Dendritic cell treated with granulocyte-macrophage colony-stimulating factor and Interleukin-4, amounts not matched to agents 40 ng/mL and 50 ng/mL, for 4 days (primary cell): ENCODE measurements at regions not wholly inside any gene's neighbourhood (a gene's known extent, or its start where the extent isn't known, plus 50 kb on each side); places are given as distances from the start of the nearest gene placed in this dataset.

Source experiments
- H3K27ac Mint-ChIP-seq: one replicate; pipeline ENCODE4 v1.8.0; 2022; ENCODE audit warnings: mild to moderate bottlenecking, mixed read lengths
- H3K27me3 Mint-ChIP-seq: one replicate; pipeline ENCODE4 v1.8.0; 2022; ENCODE audit warnings: mild to moderate bottlenecking, mixed read lengths
- H3K36me3 Mint-ChIP-seq: one replicate; pipeline ENCODE4 v1.8.0; 2022; ENCODE audit warnings: low read depth, mixed read lengths
- H3K4me1 Mint-ChIP-seq: one replicate; pipeline ENCODE4 v1.8.0; 2022; ENCODE audit warnings: low read depth, mixed read lengths
- H3K4me3 Mint-ChIP-seq: one replicate; pipeline ENCODE4 v1.8.0; 2022; ENCODE audit warnings: mild to moderate bottlenecking, moderate library complexity, mixed read lengths
- H3K9me3 Mint-ChIP-seq: one replicate; pipeline ENCODE4 v1.8.0; 2022; ENCODE audit warnings: mixed read lengths
- intact Hi-C: fragments of 100-400 bp; cut with micrococcal nuclease; formaldehyde crosslinking; loops from one replicate; pipeline ENCODE4 v1.15.0; 2022

DNA sequence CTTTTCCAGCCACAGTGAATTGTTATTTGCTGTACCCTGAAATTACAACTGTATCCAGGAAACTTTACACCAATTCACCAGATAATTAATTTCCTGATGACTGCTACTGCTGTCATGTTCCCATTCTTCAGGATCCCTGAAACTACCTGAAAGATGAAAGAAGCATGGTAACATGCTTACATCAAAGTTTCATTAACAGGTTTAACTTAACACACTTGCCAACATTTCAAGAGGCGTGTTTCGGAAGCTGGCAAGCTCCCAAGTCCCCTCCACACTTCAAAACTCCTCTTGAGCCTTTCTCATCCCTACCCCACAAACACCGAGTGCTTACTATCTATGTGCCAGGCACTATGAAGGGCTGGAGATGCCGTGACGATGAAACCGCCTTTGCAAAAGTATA, 88.6 kb downstream of the MPP7 start:
- Mint-ChIP-seq H3K27ac (no peak overlapping the region), H3K36me3 (peaks cover 8% of the 10 kb centered on the region), H3K9me3 (no peaks in the 10 kb centered on the region), H3K4me1 (peaks cover 7% of the 10 kb centered on the region), H3K27me3 (no peaks in the 10 kb centered on the region), H3K4me3 (no peak overlapping the region)
- intact Hi-C loops, result no loop called here

DNA sequence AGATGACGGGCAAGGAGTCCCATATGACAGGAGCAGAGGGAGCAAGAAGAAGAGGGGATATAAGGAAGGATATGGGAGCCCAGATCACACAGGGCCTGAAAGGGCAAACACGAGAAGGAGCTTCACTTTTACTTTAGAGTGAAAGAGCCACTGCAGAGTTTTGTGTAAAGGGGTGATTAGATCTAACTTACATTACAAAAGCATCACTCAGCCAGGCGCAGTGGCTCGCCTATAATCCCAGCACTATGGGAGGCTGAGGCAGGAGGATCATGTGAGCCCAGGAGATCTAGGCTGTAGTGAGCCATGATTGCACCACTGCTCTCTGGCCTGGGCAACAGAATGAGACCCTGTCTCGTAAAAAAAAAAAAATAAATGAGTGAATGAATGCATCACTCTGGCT, 91.1 kb downstream of the MPP7 start:
- Mint-ChIP-seq H3K36me3 (peaks cover 8% of the 10 kb centered on the region), H3K9me3 (no peaks in the 10 kb centered on the region), H3K4me1 (no peaks in the 10 kb centered on the region), H3K27ac (no peak overlapping the region), H3K27me3 (no peaks in the 10 kb centered on the region), H3K4me3 (no peak overlapping the region)
- intact Hi-C loops, result no loop called here

DNA sequence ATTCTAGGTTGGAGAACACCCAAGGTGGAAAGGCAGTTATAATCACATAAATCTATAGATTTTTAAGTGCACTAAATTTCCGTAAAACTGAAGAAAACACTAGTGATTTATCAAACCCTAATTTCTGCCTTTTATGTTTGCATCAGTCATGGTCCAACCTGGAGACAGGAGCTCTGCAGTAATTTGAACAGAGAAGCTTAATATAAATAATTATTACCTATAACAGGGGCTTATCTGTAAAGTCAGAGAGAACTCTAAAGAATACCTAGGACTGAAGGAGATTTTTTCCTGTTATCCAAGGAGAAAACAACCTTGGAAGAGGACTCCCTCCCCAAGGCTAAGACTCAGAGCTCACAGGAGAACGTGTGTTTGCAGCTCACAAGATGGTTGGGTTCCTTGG, 95.1 kb downstream of the MPP7 start:
- Mint-ChIP-seq H3K36me3 (peaks cover 8% of the 10 kb centered on the region), H3K4me1 (no peaks in the 10 kb centered on the region), H3K27me3 (no peaks in the 10 kb centered on the region), H3K4me3 (no peak overlapping the region), H3K9me3 (peaks cover 6% of the 10 kb centered on the region), H3K27ac (no peak overlapping the region)
- intact Hi-C loops, result no loop called here

DNA sequence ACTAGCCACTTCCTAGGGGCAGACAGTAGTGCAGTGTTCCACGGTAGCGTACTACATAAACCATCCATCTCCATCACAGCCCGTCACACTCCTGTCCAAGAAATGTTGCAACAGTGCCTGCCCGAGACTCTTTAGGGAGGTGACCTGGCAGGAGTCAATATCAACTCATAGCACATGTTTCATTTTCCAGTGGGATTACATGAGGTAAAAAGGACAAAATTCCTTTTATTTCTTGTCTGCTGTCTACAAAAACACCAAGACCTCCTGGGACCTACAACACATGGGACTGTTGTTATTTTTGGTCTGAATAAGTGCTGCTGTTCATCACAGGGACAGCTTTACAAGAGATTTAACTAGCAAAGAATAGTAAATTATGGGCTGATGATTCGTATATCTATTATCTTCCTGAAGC, 99.9 kb downstream of the MPP7 start:
- Mint-ChIP-seq H3K36me3 (no peaks in the 10 kb centered on the region), H3K9me3 (peaks cover 6% of the 10 kb centered on the region), H3K4me3 (no peak overlapping the region), H3K4me1 (no peaks in the 10 kb centered on the region), H3K27ac (no peak overlapping the region), H3K27me3 (no peaks in the 10 kb centered on the region)
- intact Hi-C loops, result no loop called here

DNA sequence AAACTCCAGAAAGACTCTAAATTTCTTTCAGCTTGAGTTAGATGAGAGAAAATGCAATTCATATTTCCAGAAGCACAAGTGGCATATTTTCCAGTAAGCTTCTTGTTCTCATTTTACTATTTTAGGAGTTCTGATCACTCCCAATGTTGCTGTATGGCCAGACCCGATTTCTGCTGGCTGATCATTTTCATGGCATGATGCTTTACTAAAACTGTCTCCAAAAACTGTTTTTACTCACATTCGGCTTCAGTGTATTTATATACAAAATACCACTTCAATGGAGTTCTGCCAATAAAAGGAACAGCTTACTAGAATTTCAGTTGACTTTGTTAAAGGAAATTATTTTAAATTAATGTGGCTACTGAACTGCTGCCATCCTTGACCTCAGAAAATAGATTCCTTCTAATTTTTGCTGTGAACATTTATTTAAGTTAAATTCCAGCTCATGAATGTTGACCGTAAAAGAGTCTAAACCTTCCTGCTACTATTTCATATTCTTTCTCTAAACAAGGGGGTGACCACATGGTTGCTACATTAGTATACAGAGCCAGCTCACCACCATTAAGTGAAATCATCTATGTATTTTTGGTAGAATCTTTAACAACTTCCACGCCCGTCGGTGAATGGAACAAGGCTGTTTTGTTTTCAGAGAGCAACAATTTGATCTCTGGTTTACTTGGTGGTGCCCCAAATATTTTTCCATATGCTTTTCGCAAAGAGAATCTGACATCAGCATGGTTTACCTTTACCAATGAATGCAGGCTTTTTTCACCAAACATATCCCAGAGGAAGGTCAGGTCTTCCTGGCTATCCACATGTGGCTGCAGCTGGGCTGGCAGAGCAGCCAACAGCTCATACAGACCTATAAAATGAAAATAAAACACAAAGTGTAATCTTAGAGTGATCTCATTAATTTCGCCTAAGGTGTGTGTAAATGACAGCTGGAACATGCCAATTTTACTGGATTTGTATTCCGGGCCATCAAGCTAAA, 101.2 kb downstream of the MPP7 start:
- Mint-ChIP-seq H3K36me3 (peaks cover 3% of the 10 kb centered on the region), H3K4me3 (no peak overlapping the region), H3K9me3 (peaks cover 6% of the 10 kb centered on the region), H3K27me3 (no peaks in the 10 kb centered on the region), H3K27ac (no peak overlapping the region), H3K4me1 (no peaks in the 10 kb centered on the region)
- intact Hi-C loops, result no loop called here

DNA sequence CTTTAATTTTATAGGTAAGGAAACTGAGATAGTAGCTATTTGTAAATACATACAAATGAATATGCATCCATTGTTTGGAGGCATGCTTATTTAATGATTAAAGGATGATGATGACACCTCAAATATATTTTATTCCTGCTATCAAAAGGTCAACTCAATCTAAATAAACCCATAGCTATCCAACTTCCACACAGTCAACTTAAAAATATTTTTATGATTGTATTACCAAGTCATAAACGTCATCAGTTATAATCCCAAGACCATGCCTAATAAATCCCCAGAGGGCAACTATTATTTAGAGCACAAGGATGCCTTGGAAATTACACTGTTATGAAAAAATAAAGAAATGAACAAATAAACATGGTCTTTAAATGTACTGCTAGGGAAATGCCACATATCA, 102.1 kb downstream of the MPP7 start:
- intact Hi-C loops, result no loop called here
- peaks cover 4% of the 10 kb centered on the region for H3K36me3 Mint-ChIP-seq
- H3K27me3 Mint-ChIP-seq, result no peaks in the 10 kb centered on the region
- H3K4me3 Mint-ChIP-seq, result no peak overlapping the region
- no peak overlapping the region for H3K27ac Mint-ChIP-seq
- no peaks in the 10 kb centered on the region for H3K4me1 Mint-ChIP-seq
- H3K9me3 Mint-ChIP-seq, result peaks cover 4% of the 10 kb centered on the region

DNA sequence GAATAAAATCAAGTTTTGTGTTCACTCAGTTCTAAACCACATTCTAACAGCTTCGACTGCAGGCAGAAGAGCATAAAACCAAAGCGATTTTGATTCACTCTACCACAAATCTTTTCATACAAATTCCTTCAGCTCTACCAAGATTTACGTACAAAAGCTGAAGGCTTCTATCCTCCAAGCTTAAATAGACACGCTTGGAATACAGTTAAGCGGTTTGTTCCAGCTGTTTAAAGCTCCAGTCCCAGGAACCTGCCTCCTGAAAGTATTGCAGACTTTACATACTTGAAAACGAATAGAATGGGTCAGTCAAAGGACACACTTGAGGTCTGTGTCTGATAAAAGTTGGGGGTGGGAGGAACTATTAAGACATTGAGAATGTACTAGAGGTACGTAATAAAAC, 102.9 kb downstream of the MPP7 start:
- H3K9me3 Mint-ChIP-seq, result no peaks in the 10 kb centered on the region
- H3K4me3 Mint-ChIP-seq, result no peak overlapping the region
- peaks cover 4% of the 10 kb centered on the region for H3K36me3 Mint-ChIP-seq
- H3K27me3 Mint-ChIP-seq, result no peaks in the 10 kb centered on the region
- no peak overlapping the region for H3K27ac Mint-ChIP-seq
- intact Hi-C loops, result no loop called here
- no peaks in the 10 kb centered on the region for H3K4me1 Mint-ChIP-seq

DNA sequence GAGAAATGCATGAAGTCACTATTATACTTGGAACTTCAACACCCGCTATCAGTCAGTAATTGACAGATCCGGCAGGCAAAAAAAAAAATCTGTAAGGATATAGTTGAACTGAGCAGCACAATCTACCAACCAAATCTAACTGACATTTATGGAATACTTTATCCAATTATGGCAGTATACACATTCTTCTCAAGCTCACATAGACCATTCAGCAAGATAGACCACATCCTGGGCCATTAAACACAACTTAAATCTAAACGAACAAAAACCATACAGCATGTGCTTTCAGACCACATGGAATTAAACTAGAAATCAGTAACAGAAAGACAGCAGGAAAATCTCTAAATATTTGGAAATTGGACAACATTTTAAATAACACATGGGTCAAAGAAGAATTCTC, 112.7 kb downstream of the MPP7 start:
- no peaks in the 10 kb centered on the region for H3K4me1 Mint-ChIP-seq
- no peak overlapping the region for H3K4me3 Mint-ChIP-seq
- intact Hi-C loops, result no loop called here
- H3K27me3 Mint-ChIP-seq, result no peaks in the 10 kb centered on the region
- no peak overlapping the region for H3K27ac Mint-ChIP-seq
- H3K9me3 Mint-ChIP-seq, result no peaks in the 10 kb centered on the region
- no peaks in the 10 kb centered on the region for H3K36me3 Mint-ChIP-seq

DNA sequence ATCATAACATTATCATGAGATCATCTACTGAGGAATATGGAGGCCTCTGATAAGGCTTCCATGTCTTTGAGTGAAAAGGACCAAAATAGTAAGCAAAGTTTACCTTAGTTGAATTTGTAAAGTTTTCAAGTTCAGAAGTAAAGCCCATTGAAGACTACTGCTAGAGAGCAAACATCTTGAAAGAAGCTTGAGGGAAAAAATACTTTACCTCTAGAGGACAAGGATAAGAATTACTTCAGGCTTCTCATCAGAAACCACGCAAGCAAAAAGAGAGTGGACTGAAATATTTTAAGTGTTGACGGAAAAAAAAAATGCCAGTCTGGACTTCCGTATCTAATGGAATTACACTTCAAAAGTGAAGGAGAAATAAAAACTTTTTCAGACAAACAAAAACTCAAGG, 114.3 kb downstream of the MPP7 start:
- H3K36me3 Mint-ChIP-seq, result no peaks in the 10 kb centered on the region

DNA sequence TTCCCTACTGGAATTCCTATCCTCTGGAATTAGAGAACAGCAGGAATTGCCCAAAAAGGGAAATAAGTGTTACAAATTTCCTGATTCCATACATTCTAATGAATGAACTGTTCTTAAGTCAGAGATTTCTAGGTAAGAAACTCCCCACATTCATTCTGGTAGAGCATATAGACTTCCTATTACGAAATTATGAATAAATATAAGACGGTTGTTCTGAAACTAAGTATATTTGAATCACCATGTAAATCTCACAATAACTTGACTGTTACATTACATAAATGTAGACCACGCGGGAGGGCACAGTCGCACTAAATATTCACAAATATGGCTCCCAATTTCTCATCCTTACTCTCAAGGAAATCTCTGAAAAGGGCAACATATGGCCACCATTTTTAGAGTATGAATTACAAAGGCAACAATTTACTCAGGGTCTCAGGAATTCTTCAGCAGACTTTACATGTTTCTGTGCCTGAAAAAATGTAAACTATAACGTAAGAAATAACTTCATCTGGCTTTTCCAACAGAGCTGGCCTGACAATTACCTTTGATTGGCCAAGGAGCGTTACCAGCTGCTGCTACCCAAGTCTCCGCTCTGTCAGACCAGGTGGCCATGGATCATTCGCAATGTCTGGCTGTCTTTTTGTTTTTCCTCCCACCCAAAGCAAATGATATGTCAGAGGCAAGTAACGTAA, 115.8 kb downstream of the MPP7 start:
- no peaks in the 10 kb centered on the region for H3K27me3 Mint-ChIP-seq
- H3K9me3 Mint-ChIP-seq, result no peaks in the 10 kb centered on the region
- intact Hi-C loops, result no loop called here
- no peaks in the 10 kb centered on the region for H3K4me1 Mint-ChIP-seq
- H3K36me3 Mint-ChIP-seq, result no peaks in the 10 kb centered on the region
- no peak overlapping the region for H3K27ac Mint-ChIP-seq
- H3K4me3 Mint-ChIP-seq, result no peak overlapping the region

More for the DNA sequence above, 114.3 kb downstream of the MPP7 start:
- H3K27ac Mint-ChIP-seq, result no peak overlapping the region
- H3K4me3 Mint-ChIP-seq, result no peak overlapping the region
- H3K27me3 Mint-ChIP-seq, result no peaks in the 10 kb centered on the region
- H3K9me3 Mint-ChIP-seq, result no peaks in the 10 kb centered on the region
- no peaks in the 10 kb centered on the region for H3K4me1 Mint-ChIP-seq
- intact Hi-C loops, result no loop called here

DNA sequence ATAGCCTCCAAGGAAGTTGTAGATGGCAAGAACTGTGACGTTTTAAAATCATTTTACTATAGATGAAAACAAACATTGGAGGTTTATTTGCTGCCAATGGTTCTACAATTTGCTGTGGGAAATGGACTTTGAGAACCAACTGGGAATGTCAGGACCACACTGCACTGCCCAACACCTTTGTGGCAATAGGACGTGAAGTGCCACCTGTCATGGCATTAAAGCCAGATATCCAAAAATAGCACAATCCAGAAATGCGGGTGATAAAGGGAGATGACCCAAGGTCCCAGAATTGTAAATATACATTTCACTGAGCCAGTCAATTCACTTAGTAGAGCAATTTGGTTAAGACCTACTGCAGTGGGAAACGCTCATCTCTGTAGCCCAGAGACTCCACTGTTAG, 116.4 kb downstream of the MPP7 start:
- Mint-ChIP-seq H3K27ac (no peak overlapping the region), H3K4me3 (no peak overlapping the region), H3K36me3 (no peaks in the 10 kb centered on the region), H3K9me3 (no peaks in the 10 kb centered on the region), H3K27me3 (no peaks in the 10 kb centered on the region), H3K4me1 (no peaks in the 10 kb centered on the region)
- intact Hi-C loops, result no loop called here

DNA sequence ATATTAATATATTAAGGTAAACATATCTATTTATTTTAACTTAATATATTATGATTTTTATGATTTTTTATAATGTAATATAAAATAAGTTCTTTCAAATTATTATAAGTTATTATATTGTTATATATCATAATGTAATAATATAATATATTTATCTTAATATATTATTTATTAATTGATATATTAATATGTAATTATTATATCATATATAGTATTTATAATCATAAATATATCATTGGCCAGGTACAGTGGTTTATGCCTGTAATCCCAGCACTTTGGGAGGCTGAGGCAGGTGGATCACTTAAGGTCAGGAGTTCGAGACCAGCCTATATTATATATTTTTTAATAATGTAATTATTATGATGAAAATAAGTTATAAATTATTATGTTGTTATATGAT, 118.1 kb downstream of the MPP7 start:
- Mint-ChIP-seq H3K27me3 (no peaks in the 10 kb centered on the region), H3K4me1 (no peaks in the 10 kb centered on the region), H3K36me3 (no peaks in the 10 kb centered on the region), H3K9me3 (no peaks in the 10 kb centered on the region), H3K27ac (no peak overlapping the region), H3K4me3 (no peak overlapping the region)
- intact Hi-C loops, result no loop called here

DNA sequence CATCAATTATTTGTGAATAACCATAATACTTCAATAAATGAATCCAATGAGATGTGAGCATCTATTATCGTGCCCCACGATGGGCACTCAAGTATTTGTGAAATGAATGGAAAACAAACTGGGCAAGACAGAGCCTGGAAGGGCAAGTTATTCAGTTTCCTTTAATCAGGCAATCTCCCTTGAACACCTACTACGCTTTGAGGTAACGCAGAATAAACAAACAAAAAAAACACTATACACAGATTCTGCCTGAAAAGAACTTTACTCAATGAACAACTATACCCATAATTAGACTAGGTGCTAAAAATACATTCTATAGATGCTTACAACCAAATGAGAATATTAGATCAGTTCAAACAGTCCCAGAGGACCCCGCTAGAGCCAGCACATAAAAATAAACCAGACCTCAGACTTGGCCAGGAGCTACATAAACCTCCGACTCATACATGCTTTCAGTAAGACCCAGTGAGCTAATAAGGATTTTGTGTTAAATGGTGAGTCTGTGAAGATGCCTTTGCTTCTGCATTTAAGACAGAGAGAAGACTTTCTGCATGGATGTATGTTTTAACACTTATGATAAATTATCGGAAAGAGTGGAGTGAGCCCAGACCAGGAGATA, 121.3 kb downstream of the MPP7 start:
- no peak overlapping the region for H3K4me3 Mint-ChIP-seq
- peaks cover 18% of the 10 kb centered on the region for H3K4me1 Mint-ChIP-seq
- no peak overlapping the region for H3K27ac Mint-ChIP-seq
- intact Hi-C loops, result no loop called here
- H3K27me3 Mint-ChIP-seq, result no peaks in the 10 kb centered on the region
- no peaks in the 10 kb centered on the region for H3K36me3 Mint-ChIP-seq
- H3K9me3 Mint-ChIP-seq, result no peaks in the 10 kb centered on the region

DNA sequence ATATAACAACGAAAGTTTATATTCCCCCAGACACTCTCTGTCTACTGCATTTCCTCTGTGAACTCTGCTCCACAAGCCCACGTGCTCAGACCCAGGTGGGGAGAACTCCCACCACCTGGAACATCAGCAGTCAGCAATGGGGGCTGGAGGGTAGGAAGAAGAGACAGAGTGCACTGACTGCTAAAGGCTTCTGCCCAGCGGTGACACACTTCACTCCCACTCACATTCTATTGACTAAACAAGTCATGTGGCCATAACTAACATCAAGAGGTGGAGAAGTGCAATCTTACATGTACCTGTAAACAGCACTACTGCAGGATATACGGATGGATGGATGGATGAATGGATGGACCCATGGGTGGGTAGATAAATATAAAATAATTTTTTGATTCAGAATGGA, 122.2 kb downstream of the MPP7 start:
- no peaks in the 10 kb centered on the region for H3K27me3 Mint-ChIP-seq
- intact Hi-C loops, result no loop called here

More for the DNA sequence above, 122.2 kb downstream of the MPP7 start:
- Mint-ChIP-seq H3K36me3 (no peaks in the 10 kb centered on the region), H3K4me1 (peaks cover 18% of the 10 kb centered on the region), H3K27ac (no peak overlapping the region), H3K9me3 (no peaks in the 10 kb centered on the region), H3K4me3 (no peak overlapping the region)
